ENCODE measurements at regions not wholly inside any gene's neighbourhood (a gene's known extent, or its start where the extent isn't known, plus 50 kb on each side); places are given as distances from the start of the nearest gene placed in this dataset.
"Not testable (repeated sequence)": the region's sequence is repeated elsewhere in the genome, so short reads cannot be mapped to it uniquely, and the experiment has no call there.

GRCh38 chr6:134632024-134632423 is 314.1 kb upstream of the SGK1 start:
- no peak for DNase-seq

GRCh38 chr6:134631398-134631924 is 313.5 kb upstream of the SGK1 start:
- DNase-seq, result no peak

DNA sequence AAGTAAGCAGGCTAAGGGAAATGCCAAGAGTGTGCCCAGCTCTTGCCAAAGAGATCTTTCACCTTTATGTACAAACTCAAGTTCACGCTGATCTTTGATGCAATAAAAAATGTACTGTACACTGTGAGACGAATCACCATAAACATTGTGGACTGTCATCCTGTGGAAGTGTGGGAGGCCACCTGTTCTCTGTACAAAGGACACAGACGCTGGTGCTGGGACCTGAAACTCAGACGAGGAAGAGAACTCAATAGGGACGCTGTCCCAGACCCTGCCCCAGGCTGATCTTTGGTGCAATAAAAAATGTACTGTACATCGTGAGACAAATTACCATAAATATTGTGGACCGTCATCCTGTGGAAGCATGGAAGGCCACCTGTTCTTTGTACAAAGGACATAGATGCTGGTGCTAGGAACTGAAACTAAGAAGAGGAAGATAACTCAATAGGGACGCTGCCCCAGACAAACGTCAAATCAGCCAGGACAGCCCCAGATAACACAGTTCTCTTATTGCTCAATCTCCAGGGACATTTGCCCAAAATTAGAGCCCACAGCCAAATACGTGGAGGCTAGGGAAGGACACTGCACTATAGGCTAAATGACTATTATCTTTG is 312.7 kb upstream of the SGK1 start:
- DNase-seq, result no peak

GRCh38 chr6:134628154-134628553 is 310.2 kb upstream of the SGK1 start:
- no peak for DNase-seq

- DNase-seq, result no peak
Observed at GRCh38 chr6:134627707-134628106, 309.8 kb upstream of the SGK1 start.

DNA sequence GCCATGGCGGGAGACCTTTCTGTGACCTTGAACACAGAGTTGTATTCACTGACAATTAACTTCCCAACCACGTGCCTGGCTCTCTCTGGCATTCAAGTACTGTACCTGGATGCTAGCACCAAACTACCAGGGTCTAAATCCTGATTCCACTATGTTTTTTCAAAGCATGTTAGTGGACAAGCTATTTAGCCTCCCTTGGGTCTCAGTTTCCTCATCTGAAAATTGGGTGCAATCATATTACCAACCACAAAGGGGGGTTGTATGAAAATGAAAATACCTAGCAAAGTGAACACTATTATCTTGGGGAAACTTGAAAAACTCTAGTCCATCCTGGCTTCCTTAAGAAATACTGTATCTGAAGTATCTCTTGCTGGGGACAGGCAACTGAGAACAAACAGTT is 308.7 kb upstream of the SGK1 start:
- no peak for DNase-seq

- no peak for DNase-seq
Observed at GRCh38 chr6:134626086-134626485, 308.2 kb upstream of the SGK1 start.

DNA sequence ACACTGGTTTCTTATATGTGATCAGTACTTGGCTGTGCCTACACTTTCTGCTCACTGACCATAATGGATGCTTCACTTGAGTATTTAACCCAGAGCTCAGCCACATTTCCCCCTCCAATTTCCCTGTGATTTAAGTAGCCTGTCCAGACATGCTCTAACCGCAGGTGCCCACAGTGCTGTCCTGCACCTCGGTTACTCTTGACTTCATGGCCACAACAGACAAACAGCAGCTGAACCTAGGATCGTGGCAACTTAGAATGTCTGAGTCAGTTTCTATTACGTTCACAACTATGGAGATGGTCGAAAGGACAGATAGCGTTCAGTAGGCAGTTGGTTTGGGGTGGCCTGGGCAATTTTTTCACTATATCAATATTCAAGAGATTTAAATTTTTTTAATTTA is 306.9 kb upstream of the SGK1 start:
- DNase-seq, result no peak

GRCh38 chr6:134623401-134623800 is 305.5 kb upstream of the SGK1 start:
- no peak for DNase-seq

DNA sequence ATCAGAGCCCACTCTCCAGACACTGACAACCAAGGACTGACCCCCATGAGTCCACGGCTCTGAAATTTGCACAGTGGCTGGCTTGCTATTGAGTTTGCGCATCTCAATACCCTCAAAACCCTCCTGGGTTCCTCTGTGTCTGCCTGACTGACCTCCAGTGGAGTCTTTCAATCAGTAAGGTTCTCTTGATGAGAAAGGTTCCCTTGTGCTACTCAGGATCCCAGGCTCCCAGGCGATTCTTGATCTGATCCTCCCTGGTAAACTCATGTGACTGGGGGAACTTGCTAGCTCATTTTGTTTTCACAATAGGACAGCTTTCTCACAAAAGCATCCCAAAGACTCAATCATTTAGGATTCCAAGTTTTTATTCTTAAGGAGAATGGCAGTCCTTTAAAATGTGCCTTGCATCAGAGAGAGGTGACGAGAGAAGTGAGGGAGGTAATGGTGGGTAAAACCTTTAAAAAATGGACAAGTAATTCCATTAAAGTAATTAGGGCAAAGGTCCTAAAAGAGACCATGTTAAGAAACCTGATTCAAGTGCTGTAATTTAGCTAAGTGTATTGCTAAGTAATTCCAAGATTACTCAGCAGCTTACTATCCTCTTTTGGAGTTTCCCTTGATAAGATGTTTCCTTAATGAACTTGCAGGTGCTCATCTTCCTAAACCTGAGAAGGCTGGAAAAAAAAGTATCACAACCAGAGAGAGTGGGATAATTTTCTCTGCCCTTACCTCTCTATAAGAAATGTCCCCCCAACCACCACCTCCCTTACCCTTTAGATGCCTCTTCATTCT is 304.7 kb upstream of the SGK1 start:
- DNase-seq, result no peak

GRCh38 chr6:134621858-134622257 is 303.9 kb upstream of the SGK1 start:
- no peak for DNase-seq

GRCh38 chr6:134619789-134620188 is 301.9 kb upstream of the SGK1 start:
- DNase-seq, result no peak

GRCh38 chr6:134619077-134619476 is 301.2 kb upstream of the SGK1 start:
- no peak for DNase-seq

DNA sequence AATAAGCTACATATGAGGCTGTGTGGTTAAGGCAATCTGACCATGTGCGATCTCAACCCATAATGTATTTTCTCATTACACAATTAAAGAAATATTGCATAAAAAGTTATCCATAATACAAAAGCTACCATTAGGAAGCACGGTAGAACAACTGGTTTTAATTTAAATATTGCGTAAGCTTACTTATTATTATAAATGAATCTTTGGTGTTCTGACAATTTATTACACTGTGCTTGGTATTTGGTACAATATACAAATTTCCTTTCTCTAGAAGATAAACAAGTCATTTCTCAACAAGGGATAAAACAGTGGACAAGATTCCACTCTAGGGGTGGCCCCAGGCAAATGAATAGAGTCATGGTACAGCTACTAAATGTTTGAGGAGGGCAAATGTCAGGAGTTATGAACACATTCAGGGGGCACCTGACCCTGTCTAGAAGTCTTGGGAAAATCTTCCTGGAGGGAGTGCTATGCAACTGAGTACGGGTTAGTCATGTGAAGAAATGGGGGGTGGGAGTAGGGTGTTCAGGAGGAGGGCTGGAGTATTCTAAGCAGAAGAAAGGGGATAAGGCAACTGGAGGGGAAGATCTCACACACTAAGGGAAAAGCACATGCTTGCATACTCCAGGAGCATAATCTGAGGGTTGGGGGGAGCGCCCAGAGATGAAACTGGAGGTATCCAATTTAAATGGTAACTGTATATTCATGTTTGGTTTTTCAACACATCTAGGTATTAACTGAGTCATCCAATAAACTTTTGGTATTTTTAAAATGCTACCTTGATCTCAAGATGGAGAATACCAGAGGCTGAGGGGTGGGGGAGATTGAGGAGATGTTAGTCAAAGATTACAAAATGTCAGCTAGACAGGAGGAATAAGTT is 296.9 kb upstream of the SGK1 start:
- no peak for DNase-seq

- DNase-seq, result not testable (repeated sequence)
Observed at GRCh38 chr6:134612128-134612527, 294.2 kb upstream of the SGK1 start.

DNA sequence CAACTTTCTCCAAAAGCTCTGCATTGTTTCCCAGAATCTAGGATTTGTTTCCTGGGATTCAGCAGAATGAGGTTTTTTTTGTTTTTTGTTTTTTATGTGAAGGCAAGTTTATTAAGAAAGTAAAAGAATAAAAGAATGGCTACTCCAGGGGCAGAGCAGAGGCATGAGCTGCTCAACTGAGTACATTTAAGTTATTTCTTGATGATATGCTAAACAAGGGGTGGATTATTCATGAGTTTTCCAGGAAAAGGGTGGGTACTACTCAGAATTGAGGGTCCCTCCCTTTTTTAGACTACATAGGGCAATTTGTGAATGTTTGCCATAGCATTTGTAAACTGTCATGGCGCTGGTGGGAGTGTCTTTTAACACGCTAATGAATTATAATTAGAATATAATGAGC is 292.5 kb upstream of the SGK1 start:
- DNase-seq, result no peak

- DNase-seq, result no peak
Observed at GRCh38 chr6:134609716-134610261, 291.9 kb upstream of the SGK1 start.

- no peak for DNase-seq
Observed at GRCh38 chr6:134607411-134607810, 289.5 kb upstream of the SGK1 start.

DNA sequence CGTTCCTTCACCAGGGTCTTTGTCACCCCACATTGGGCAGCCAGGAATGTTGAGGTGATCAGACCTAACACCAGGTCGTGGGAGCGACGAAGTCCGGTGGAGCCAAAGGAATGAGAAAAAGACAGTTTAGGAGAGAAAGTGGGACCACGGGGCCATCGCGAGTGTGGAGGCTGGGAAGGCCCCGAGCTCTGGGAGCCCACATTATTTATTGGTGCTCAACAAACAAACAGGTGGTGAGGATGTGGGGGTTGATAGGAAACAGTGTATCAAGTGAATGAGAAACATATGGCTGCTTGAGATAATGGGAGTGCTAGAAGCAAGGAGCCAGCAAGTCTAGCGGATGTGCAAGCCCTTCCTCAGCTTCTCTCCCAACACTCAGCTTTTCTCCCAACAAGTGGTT is 287.1 kb upstream of the SGK1 start:
- no peak for DNase-seq

- no peak for DNase-seq
Observed at GRCh38 chr6:134604014-134604676, 286.2 kb upstream of the SGK1 start.

DNA sequence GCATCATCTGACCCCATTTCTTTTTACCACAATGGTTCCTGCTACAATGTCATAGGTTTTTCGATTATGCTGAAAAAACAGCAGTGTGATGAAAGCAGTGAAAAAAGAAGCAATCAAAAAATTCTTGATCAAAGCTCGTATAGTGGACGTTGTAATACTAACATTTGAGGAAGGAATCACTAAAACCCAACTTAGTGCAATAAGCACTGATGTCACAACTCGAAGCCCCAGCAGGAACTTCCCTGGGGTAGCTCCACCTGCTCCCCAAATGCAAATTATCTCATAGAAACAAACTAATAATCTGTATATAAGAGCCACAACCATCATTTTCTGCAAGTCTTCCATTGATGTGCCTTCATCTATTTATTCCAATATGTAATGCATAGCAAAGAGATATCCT is 285.6 kb upstream of the SGK1 start:
- DNase-seq, result no peak

- no peak for DNase-seq
Observed at GRCh38 chr6:134602123-134602522, 284.2 kb upstream of the SGK1 start.

GRCh38 chr6:134600671-134601070 is 282.8 kb upstream of the SGK1 start:
- DNase-seq, result no peak
